AG10803 (cell line): ENCODE measurements at regions not wholly inside any gene's neighbourhood (a gene's known extent, or its start where the extent isn't known, plus 50 kb on each side); places are given as distances from the start of the nearest gene placed in this dataset.

ENCODE experiments used
- DNase-seq: peaks from one replicate; pipeline ENCODE4 v3.0.0; 2010; ENCODE audit warnings: low read depth
- H3K4me3 ChIP-seq: 2 replicates; pipeline ENCODE4 v1.5.1; 2011; ENCODE audit warnings: mild to moderate bottlenecking, low read length, control low read depth
- TF ChIP-seq, protein P1 (sequence below): conservative IDR thresholded peaks from 2 replicates; pipeline ENCODE4 v1.5.1; 2011; ENCODE audit warnings: mild to moderate bottlenecking, low read length, control low read depth, inconsistent platforms

DNA sequence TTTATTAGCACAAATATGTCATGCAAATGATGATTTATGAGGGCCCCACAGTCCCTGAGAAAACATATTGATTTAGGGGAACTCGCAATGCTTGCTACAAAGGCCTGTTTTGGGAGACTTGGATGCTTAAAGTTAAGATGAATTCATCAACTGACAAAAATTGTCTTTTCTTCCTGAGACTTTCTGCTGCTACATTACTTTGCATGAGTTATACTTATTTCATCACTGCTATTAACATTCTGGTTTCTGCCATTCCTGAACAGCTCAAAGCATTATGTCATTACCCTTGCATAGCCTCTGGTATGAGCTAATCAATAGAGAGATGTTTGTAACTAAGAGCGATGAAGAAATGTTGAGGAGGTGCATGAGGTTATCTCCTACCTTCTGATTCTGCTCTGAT lies 74.4 kb downstream of the SOX11 start:
- TF ChIP-seq, protein P1, sequence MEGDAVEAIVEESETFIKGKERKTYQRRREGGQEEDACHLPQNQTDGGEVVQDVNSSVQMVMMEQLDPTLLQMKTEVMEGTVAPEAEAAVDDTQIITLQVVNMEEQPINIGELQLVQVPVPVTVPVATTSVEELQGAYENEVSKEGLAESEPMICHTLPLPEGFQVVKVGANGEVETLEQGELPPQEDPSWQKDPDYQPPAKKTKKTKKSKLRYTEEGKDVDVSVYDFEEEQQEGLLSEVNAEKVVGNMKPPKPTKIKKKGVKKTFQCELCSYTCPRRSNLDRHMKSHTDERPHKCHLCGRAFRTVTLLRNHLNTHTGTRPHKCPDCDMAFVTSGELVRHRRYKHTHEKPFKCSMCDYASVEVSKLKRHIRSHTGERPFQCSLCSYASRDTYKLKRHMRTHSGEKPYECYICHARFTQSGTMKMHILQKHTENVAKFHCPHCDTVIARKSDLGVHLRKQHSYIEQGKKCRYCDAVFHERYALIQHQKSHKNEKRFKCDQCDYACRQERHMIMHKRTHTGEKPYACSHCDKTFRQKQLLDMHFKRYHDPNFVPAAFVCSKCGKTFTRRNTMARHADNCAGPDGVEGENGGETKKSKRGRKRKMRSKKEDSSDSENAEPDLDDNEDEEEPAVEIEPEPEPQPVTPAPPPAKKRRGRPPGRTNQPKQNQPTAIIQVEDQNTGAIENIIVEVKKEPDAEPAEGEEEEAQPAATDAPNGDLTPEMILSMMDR = no peak
- H3K4me3 ChIP-seq = no peak overlapping the region
- peak; percentile 39 for DNase-seq

DNA sequence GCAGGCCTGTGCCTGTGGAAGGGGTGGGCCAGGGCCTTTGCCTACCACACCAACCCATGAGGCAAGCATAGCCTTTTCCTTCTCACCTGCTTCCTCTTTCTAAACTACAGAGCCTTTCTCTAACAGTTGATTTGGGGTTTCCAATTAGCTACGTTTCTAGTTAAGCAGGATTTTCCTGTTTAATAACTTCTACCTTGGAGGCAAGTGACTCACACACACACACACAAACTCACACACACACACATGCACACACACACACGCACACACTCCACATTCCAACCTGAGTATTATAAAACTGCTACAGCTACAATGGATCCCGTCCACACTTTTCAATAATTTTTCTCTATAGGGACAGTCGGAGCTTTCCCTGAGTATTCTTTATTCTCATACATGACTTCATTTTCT lies 84.9 kb downstream of the SOX11 start:
- DNase-seq = no peak
- TF ChIP-seq, protein P1 = no peak
- H3K4me3 ChIP-seq = no peak overlapping the region

DNA sequence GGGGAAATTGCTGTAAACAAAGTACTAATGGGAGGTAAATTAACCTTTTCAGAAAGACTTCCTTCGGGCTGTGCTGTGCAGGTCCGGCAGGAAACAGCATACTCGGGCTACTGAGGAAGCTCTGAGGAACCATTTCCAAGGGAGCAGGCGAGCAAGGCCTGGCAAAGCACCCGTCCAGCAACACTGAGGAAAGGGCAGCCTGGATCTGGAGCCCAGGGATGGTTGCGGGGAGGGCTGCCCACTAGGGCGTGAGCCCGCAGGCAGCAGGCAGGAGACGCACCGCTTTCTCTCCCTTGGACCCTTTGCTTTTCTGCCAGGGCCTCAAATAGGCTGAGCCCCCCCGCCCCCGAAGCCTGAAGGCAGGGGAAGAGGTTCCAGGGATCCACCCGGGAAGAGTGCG lies 89.5 kb downstream of the SOX11 start:
- H3K4me3 ChIP-seq = no peak overlapping the region
- no peak for DNase-seq
- TF ChIP-seq, protein P1 = no peak

DNA sequence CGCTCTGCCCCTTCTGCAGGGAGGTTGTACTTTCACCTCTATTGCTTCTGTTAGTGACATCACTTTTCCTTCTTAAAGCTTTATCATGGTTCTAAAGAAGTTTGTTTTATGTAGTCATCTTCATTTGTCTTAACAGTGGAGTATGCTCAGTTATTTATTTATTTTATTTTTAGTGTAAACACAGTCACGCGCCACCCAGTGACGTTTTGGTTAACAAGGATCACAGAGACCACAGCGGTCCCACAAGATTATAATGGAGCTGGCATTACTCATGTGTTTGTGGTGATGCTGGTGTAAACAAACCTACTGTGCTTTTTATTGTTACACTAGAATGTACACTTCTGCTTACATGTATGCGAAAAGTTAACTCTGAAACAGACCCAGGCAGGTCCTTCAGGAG lies 89.9 kb downstream of the SOX11 start:
- TF ChIP-seq, protein P1 = no peak
- DNase-seq = no peak
- H3K4me3 ChIP-seq = no peak overlapping the region

DNA sequence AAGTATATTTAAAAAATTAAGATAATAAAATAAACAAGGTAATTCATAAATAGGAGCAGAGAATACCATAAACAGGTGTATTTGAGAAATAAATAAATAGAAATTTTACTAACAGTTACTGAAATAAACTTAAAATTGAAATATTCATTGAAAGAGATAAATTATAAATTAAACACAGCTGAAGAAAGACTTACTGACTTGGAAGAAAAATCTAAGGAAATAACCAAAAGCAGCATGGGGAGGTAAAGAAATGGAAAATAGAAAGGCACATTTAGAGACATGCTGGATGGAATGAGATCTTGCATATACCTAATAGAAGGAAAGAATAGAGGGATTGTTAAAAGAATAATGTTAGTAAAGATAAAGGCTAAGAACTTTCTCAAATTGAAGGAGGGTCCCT lies 96.3 kb downstream of the SOX11 start:
- no peak for DNase-seq

DNA sequence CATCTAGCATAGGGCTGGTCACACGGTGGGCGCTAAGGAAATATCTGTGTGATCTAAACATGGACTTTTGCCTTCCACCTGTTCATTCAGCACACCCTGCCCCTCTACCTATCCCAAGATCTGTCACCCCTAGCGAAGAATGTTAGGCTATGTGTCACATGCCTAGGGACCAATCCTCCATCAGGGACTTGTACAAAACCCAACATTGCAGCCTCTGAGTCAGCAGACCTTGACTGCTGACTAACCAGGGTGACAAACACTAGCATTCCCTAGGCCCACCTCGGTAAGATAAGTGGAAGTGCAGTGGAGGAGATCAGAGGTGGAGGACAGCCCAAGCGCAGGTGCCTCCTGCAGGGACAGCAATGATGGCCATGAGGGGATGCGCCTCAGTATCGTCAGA lies 99.2 kb downstream of the SOX11 start:
- H3K4me3 ChIP-seq = no peak overlapping the region
- DNase-seq = no peak
- TF ChIP-seq, protein P1 = no peak

More for the DNA sequence above, 96.3 kb downstream of the SOX11 start:
- no peak overlapping the region for H3K4me3 ChIP-seq
- TF ChIP-seq, protein P1 = no peak

DNA sequence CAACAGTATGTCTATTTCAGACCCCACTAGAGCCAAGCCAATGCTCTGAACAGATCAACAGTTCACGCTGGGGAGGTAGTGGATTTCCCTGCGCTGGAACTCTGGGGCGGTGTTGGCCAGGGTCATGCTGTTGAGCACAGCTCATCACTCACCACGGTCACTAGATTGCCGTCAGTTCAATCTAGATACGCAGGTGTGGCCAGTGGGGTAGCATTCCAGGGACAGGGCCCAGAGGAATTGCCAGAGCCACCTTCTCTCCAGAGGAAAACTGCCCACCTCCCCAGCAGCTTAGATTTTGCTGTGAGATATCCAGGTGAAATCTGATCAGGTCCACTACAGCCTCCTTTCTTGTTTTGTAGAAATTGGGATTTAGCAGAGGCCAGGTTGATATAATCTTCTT lies 101.8 kb downstream of the SOX11 start:
- TF ChIP-seq, protein P1 = no peak
- H3K4me3 ChIP-seq = no peak overlapping the region
- DNase-seq = no peak
